Astrocyte (in vitro differentiated cells and primary cell): ENCODE measurements at regions not wholly inside any gene's neighbourhood (a gene's known extent, or its start where the extent isn't known, plus 50 kb on each side); places are given as distances from the start of the nearest gene placed in this dataset.

ENCODE experiments used
- DNase-seq: peaks from one replicate; pipeline ENCODE4 v3.0.0-alpha.2; 2010; ENCODE audit warnings: low read depth
- FAIRE-seq: peaks from 2 replicates; lab custom pipeline; 2011; peaks lifted over from hg19 to GRCh38; lab: Jason Lieb, UNC
- H2AFZ ChIP-seq: 2 replicates; pipeline ENCODE4 v1.6.0; 2012; ENCODE audit warnings: low read depth, low read length, inconsistent platforms
- H3K27ac ChIP-seq: 2 replicates; pipeline ENCODE4 v1.5.1; 2011; ENCODE audit warnings: low read depth, low read length, inconsistent platforms
- H3K27me3 ChIP-seq: 2 replicates; pipeline ENCODE4 v1.6.0; 2011; ENCODE audit warnings: low read length, inconsistent platforms; ENCODE audit not compliant: insufficient read depth
- H3K36me3 ChIP-seq: 2 replicates; pipeline ENCODE4 v1.5.1; 2011; ENCODE audit warnings: low read length, inconsistent platforms; ENCODE audit not compliant: insufficient read depth
- H3K4me1 ChIP-seq: 2 replicates; pipeline ENCODE4 v1.5.1; 2011; ENCODE audit warnings: low read length, inconsistent platforms; ENCODE audit not compliant: insufficient read depth
- H3K4me2 ChIP-seq: 2 replicates; pipeline ENCODE4 v1.6.0; 2012; ENCODE audit warnings: low read length, inconsistent platforms
- H3K4me3 ChIP-seq: 2 replicates; pipeline ENCODE4 v1.5.1; 2011; ENCODE audit warnings: low read depth, mild to moderate bottlenecking, low read length, inconsistent platforms; ENCODE audit not compliant: insufficient read depth
- H3K79me2 ChIP-seq: 2 replicates; pipeline ENCODE4 v1.6.0; 2012; ENCODE audit warnings: mild to moderate bottlenecking, low read length, inconsistent platforms; ENCODE audit not compliant: insufficient read depth
- H3K9ac ChIP-seq: 2 replicates; pipeline ENCODE4 v1.6.0; 2012; ENCODE audit warnings: mild to moderate bottlenecking, low read length, inconsistent platforms
- H3K9me3 ChIP-seq: 2 replicates; pipeline ENCODE4 v1.5.1; 2012; ENCODE audit warnings: low read depth, mild to moderate bottlenecking, low read length, inconsistent platforms; ENCODE audit not compliant: insufficient read depth
- H4K20me1 ChIP-seq: 2 replicates; pipeline ENCODE4 v1.6.0; 2012; ENCODE audit warnings: low read length, inconsistent platforms; ENCODE audit not compliant: insufficient read depth
- H3K27ac Mint-ChIP-seq: one replicate; pipeline ENCODE4 v1.8.0; 2021; ENCODE audit warnings: mild to moderate bottlenecking, mixed read lengths; ENCODE audit not compliant: unreplicated experiment
- H3K27me3 Mint-ChIP-seq: one replicate; pipeline ENCODE4 v1.8.0; 2021; ENCODE audit warnings: low read depth, mixed read lengths; ENCODE audit not compliant: unreplicated experiment
- H3K36me3 Mint-ChIP-seq: one replicate; pipeline ENCODE4 v1.8.0; 2021; ENCODE audit warnings: low read depth, mixed read lengths; ENCODE audit not compliant: unreplicated experiment
- H3K4me1 Mint-ChIP-seq: one replicate; pipeline ENCODE4 v1.8.0; 2021; ENCODE audit warnings: low read depth, mixed read lengths; ENCODE audit not compliant: unreplicated experiment
- H3K4me3 Mint-ChIP-seq: one replicate; pipeline ENCODE4 v1.8.0; 2021; ENCODE audit warnings: mild to moderate bottlenecking, moderate library complexity, mixed read lengths; ENCODE audit not compliant: unreplicated experiment
- H3K9me3 Mint-ChIP-seq: one replicate; pipeline ENCODE4 v1.8.0; 2021; ENCODE audit warnings: mild to moderate bottlenecking, mixed read lengths; ENCODE audit not compliant: unreplicated experiment
- EZH2 ChIP-seq: IDR thresholded peaks from 2 replicates; pipeline ENCODE4 v1.6.1; 2012; ENCODE audit warnings: mild to moderate bottlenecking, low read length, inconsistent platforms; ENCODE audit not compliant: insufficient read depth
- TF ChIP-seq, protein P1 (sequence below): IDR thresholded peaks from 2 replicates; pipeline ENCODE4 v1.5.1; 2011; ENCODE audit warnings: low read depth, mild to moderate bottlenecking, inconsistent platforms, low read length, moderate library complexity; ENCODE audit not compliant: insufficient read depth

DNA sequence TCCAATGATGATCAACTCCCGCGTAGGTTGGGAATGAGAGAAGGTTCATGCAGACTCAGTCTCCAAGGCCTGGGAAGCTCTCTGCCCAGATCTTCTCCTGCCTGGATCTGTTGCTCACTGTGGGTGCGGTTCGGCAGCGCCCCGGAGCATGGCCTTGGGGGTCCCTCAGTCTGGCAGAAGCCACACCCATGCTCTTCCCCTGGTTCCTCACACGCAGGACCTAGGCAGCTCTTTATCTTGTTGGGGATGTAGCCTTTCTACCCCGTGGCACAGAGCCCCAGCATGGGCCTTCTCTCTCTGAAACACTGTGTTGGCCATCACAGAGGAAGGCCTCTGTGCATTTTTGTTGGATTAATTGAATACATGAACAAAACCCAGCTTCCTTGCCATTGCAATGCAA, 1461.6 kb downstream of the BRD1 start:
- Mint-ChIP-seq H3K27ac (no peak overlapping the region), H3K27me3 (peaks cover 5% of the 10 kb centered on the region), H3K4me1 (peaks cover 2% of the 10 kb centered on the region), H3K36me3 (no peaks in the 10 kb centered on the region), H3K9me3 (no peaks in the 10 kb centered on the region), H3K4me3 (no peak overlapping the region)
- H3K9ac ChIP-seq = no peak overlapping the region
- H3K27ac ChIP-seq = no peak overlapping the region
- no peak overlapping the region for H3K4me2 ChIP-seq
- no peaks in the 10 kb centered on the region for H3K4me1 ChIP-seq
- peaks cover 6% of the 10 kb centered on the region for H3K9me3 ChIP-seq
- DNase-seq = no peak
- no peaks in the 10 kb centered on the region for H3K36me3 ChIP-seq
- no peaks in the 10 kb centered on the region for H3K79me2 ChIP-seq
- FAIRE-seq = no peak
- H3K27me3 ChIP-seq = no peaks in the 10 kb centered on the region
- H4K20me1 ChIP-seq = no peaks in the 10 kb centered on the region
- H3K4me3 ChIP-seq = no peak overlapping the region
- no peak overlapping the region for H2AFZ ChIP-seq
- no peak for TF ChIP-seq EZH2
- TF ChIP-seq, protein P1, sequence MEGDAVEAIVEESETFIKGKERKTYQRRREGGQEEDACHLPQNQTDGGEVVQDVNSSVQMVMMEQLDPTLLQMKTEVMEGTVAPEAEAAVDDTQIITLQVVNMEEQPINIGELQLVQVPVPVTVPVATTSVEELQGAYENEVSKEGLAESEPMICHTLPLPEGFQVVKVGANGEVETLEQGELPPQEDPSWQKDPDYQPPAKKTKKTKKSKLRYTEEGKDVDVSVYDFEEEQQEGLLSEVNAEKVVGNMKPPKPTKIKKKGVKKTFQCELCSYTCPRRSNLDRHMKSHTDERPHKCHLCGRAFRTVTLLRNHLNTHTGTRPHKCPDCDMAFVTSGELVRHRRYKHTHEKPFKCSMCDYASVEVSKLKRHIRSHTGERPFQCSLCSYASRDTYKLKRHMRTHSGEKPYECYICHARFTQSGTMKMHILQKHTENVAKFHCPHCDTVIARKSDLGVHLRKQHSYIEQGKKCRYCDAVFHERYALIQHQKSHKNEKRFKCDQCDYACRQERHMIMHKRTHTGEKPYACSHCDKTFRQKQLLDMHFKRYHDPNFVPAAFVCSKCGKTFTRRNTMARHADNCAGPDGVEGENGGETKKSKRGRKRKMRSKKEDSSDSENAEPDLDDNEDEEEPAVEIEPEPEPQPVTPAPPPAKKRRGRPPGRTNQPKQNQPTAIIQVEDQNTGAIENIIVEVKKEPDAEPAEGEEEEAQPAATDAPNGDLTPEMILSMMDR = no peak

DNA sequence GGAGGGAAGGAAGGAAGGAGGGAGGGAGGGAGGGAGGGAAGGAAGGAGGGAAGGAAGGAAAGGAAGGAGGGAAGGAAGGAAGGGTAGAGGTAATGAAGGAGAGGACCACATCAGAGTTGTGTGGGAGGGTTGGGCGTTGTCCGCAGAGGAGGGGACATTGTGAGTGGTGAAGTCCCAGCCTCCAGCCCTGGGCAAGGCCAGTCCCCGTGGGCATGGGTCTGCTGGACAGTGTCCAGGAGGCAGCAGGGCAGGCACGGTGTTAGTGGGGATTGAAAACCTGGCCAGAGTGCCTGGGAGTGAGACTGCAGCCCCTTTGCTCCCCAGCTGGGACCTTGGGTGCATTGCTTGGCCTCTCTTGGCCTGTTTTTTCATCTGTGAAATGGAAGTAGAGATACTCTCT, 1462.3 kb downstream of the BRD1 start:
- H3K9me3 ChIP-seq = peaks cover 6% of the 10 kb centered on the region
- no peak overlapping the region for H3K9ac ChIP-seq
- TF ChIP-seq, protein P1 = no peak
- no peak for TF ChIP-seq EZH2
- H4K20me1 ChIP-seq = no peaks in the 10 kb centered on the region
- H3K4me1 Mint-ChIP-seq = no peaks in the 10 kb centered on the region
- no peak overlapping the region for H3K4me2 ChIP-seq
- no peak overlapping the region for H3K27ac ChIP-seq
- no peak for DNase-seq
- H2AFZ ChIP-seq = no peak overlapping the region
- H3K4me3 ChIP-seq = no peak overlapping the region
- H3K36me3 Mint-ChIP-seq = no peaks in the 10 kb centered on the region
- H3K9me3 Mint-ChIP-seq = no peaks in the 10 kb centered on the region
- H3K27ac Mint-ChIP-seq = no peak overlapping the region
- no peak overlapping the region for H3K4me3 Mint-ChIP-seq
- H3K27me3 Mint-ChIP-seq = peaks cover 5% of the 10 kb centered on the region
- no peaks in the 10 kb centered on the region for H3K27me3 ChIP-seq
- FAIRE-seq = no peak
- no peaks in the 10 kb centered on the region for H3K4me1 ChIP-seq
- H3K36me3 ChIP-seq = no peaks in the 10 kb centered on the region
- no peaks in the 10 kb centered on the region for H3K79me2 ChIP-seq

DNA sequence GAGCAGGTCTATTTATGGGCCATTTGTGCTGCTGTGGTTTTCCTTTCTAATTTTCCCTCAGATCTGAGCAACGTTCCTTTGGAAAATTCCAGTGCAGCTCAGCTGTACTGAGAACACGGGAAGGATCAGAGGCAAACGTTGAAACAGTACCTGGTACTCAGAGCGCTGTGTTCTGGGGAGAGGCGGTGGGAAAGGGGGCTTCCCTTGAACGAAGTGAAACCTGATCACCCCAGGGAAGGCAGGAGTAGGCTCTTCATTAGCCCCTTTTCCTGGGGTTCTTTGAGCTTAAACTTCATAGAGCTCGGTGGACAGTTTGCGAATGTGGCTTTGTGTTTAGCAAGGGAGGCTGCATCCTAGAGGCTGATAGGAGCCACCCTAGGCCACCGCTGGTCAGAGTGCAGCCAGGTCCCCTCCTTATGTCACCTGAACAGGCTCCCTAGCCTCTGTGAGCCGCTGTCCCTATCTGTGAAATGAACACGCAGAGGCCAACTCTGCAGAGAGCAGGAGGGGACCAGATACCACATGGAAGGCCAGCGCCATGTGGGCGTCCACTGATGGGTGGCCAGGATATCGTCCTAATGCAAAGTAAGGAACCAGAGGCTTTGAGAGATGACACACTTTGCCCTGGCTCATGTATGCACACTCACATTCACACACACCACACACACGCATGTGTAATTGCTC, 1464.8 kb downstream of the BRD1 start:
- no peak for TF ChIP-seq EZH2
- TF ChIP-seq, protein P1 = no peak
- peaks cover 1% of the 10 kb centered on the region for H3K27me3 Mint-ChIP-seq
- H3K9ac ChIP-seq = no peak overlapping the region
- no peaks in the 10 kb centered on the region for H4K20me1 ChIP-seq
- DNase-seq (no peak), FAIRE-seq (no peak)
- H3K4me1 Mint-ChIP-seq = no peaks in the 10 kb centered on the region
- no peaks in the 10 kb centered on the region for H3K27me3 ChIP-seq
- H3K4me1 ChIP-seq = no peaks in the 10 kb centered on the region
- H3K36me3 ChIP-seq = no peaks in the 10 kb centered on the region
- H3K36me3 Mint-ChIP-seq = no peaks in the 10 kb centered on the region
- H3K9me3 Mint-ChIP-seq = no peaks in the 10 kb centered on the region
- no peak overlapping the region for H3K4me3 ChIP-seq
- no peak overlapping the region for H2AFZ ChIP-seq
- no peak overlapping the region for H3K4me2 ChIP-seq
- H3K27ac ChIP-seq = no peak overlapping the region
- H3K4me3 Mint-ChIP-seq = no peak overlapping the region
- H3K27ac Mint-ChIP-seq = no peak overlapping the region
- peaks cover 6% of the 10 kb centered on the region for H3K9me3 ChIP-seq
- H3K79me2 ChIP-seq = no peaks in the 10 kb centered on the region
